ENCODE measurements at regions not wholly inside any gene's neighbourhood (a gene's known extent, or its start where the extent isn't known, plus 50 kb on each side); places are given as distances from the start of the nearest gene placed in this dataset.

GRCh38 chr1:177648731-177649265 is 321.1 kb downstream of the SEC16B start:
- ATAC-seq: no peak
- H3K4me1 ChIP-seq (ENCODE audit: control insufficient read depth, insufficient read depth, low read length): no peaks in the 10 kb centered on the region
- no peaks in the 10 kb centered on the region for H3K27me3 ChIP-seq (ENCODE audit: control insufficient read depth, insufficient read depth, low read length)
- no peaks in the 10 kb centered on the region for H3K9me3 ChIP-seq (ENCODE audit: control insufficient read depth, insufficient read depth, low read depth, low read length)
- CTCF ChIA-PET: no interaction called here
- POLR2A ChIA-PET: no interaction called here
- no peak for DNase-seq (ENCODE audit: low read depth, low spot score)
- H3K36me3 ChIP-seq (ENCODE audit: control insufficient read depth, insufficient read depth, low read length): no peaks in the 10 kb centered on the region
- BruUV-seq (replicated peaks): no TSS peak
- no peak overlapping the region for H3K4me3 ChIP-seq (ENCODE audit: low read depth in 2 of 2, low read length in 2 of 2)
- TF ChIP-seq CTCF (IDR thresholded peaks at IDR 0.05): no peak
- intact Hi-C loops (cut with micrococcal nuclease; ENCODE audit: unreplicated experiment) (no loop called here), in situ Hi-C loops (cut with HindIII; ENCODE audit: low pct_unique_long_range_greater_than_20kb, low sequenced_read_pairs) (no loop called here)
- no peak overlapping the region for H3K27ac ChIP-seq (ENCODE audit: low read length)

GRCh38 chr1:177648138-177648537 is 321.7 kb downstream of the SEC16B start:
- no peaks in the 10 kb centered on the region for H3K36me3 ChIP-seq (ENCODE audit: control insufficient read depth, insufficient read depth, low read length)
- H3K27ac ChIP-seq (ENCODE audit: low read length): no peak overlapping the region
- H3K27me3 ChIP-seq (ENCODE audit: control insufficient read depth, insufficient read depth, low read length): no peaks in the 10 kb centered on the region
- BruUV-seq (replicated peaks): no TSS peak
- ATAC-seq (no peak), DNase-seq (ENCODE audit: low read depth, low spot score) (no peak)
- TF ChIP-seq SIN3A (IDR thresholded peaks at IDR 0.05; ENCODE audit: borderline replicate concordance, insufficient read depth, low read depth, low read length): no peak
- no peak for TF ChIP-seq TCF7L2 (IDR thresholded peaks at IDR 0.05; ENCODE audit: low read depth, low read length)
- TF ChIP-seq REST (IDR thresholded peaks at IDR 0.05; ENCODE audit: insufficient read depth in 1 of 2, low read depth in 2 of 2, low read length in 1 of 2): no peak
- TF ChIP-seq POLR2AphosphoS5 (IDR thresholded peaks at IDR 0.05; ENCODE audit: low read depth, low read length): no peak
- TF ChIP-seq CTCF (IDR thresholded peaks at IDR 0.05): no peak
- ChIA-PET POLR2A (no interaction called here), CTCF (no interaction called here)
- in situ Hi-C loops (cut with HindIII; ENCODE audit: low pct_unique_long_range_greater_than_20kb, low sequenced_read_pairs) (no loop called here), intact Hi-C loops (cut with micrococcal nuclease; ENCODE audit: unreplicated experiment) (no loop called here)
- H3K4me3 ChIP-seq (ENCODE audit: low read depth in 2 of 2, low read length in 2 of 2): no peak overlapping the region
- H3K4me1 ChIP-seq (ENCODE audit: control insufficient read depth, insufficient read depth, low read length): no peaks in the 10 kb centered on the region
- H3K9me3 ChIP-seq (ENCODE audit: control insufficient read depth, insufficient read depth, low read depth, low read length): no peaks in the 10 kb centered on the region

Data from Panc1 (cell line).